GM19328 (cell line): ENCODE measurements at regions not wholly inside any gene's neighbourhood (a gene's known extent, or its start where the extent isn't known, plus 50 kb on each side); places are given as distances from the start of the nearest gene placed in this dataset.
"Not testable (repeated sequence)": the region's sequence is repeated elsewhere in the genome, so short reads cannot be mapped to it uniquely, and the experiment has no call there.

Source experiments
- ATAC-seq: cut with Tn5 transposase; IDR thresholded peaks from one replicate; pipeline ENCODE4 v1.9.1; 2021; ENCODE audit warnings: mild to moderate bottlenecking, moderate library complexity; ENCODE audit not compliant: unreplicated experiment

DNA sequence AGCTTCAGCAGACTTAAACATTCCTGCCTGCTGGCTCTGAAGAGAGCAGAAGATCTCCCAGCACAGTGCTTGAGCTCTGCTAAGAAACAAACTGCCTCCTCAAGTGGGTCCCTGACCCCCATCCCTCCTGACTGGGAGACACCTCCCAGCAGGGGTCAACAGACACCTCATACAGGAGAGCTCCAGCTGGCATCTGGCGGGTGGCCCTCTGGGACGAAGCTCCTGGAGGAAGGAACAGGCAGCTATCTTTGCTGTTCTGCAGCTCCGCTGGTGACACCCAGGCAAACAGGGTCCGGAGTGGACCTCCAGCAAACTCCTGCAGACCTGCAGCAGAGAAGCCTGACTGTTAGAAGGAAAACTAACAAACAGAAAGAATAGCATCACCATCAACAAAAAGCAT lies 139.3 kb downstream of the ATXN7L3B start:
- not testable (repeated sequence) for ATAC-seq

- no peak for ATAC-seq
Observed at GRCh38 chr12:74685385-74685784, 147.8 kb downstream of the ATXN7L3B start.

GRCh38 chr12:74689071-74689655 lies 151.5 kb downstream of the ATXN7L3B start:
- no peak for ATAC-seq

DNA sequence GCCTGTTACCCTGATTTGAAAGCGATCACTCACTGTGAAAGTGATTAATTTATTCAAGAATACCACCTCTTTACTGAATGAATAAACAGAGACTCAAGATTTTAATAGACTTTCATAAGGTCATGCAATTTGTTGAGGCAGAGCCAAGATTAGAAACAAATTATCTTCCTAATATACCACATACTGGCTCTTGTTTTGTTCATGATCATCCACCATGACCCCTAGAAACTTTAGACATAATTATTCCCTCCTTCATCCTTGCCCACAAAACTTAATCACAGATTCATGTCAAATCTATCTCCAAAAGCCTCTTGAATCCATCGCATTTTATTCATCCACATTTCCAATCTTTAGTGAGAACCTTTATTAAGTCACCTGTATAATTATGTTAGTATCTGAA lies 152.3 kb downstream of the ATXN7L3B start:
- no peak for ATAC-seq

DNA sequence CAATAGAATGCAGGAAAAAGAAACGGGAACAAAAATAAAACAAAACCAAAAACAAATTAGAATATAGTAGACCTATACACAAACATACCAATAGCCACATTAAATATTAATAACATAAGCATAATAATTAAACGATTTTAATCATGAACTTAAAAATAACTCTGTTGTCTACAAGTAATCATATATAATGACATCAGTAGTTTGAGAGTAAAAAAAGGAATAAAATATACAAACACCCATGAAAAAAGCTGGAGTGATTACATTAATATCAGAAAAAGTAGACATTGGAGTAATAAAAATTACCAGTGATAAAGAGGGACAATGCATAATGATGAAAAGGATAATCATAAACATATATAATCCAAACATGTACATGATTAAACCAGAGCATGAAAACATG lies 181.8 kb downstream of the ATXN7L3B start:
- no peak for ATAC-seq

GRCh38 chr12:74722709-74723108 lies 185.1 kb downstream of the ATXN7L3B start:
- ATAC-seq: no peak

DNA sequence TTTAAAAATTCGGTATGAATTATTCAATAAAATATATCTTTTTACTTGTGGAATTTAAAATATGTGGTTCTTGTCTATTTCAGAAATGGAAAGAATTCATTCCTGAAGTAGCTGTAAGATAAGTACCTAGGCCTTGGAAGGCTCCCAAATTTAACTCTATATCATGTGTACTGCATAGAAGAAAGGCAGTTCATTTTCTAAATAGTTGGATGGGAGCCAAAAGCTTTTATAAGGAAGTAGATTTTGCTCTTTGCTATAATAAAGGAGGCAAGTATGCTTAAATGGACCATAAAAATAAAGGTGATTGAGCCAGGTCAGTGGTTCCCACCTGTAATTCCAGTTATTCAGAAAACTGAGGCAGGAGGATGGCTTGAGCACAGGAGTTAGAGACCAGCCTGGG lies 187.5 kb downstream of the ATXN7L3B start:
- no peak for ATAC-seq

GRCh38 chr12:74728006-74728405 lies 190.4 kb downstream of the ATXN7L3B start:
- no peak for ATAC-seq

GRCh38 chr12:74732164-74732784 lies 194.6 kb downstream of the ATXN7L3B start:
- no peak for ATAC-seq

GRCh38 chr12:74732826-74733225 lies 195.2 kb downstream of the ATXN7L3B start:
- ATAC-seq: no peak

- no peak for ATAC-seq
Observed at GRCh38 chr12:74741112-74741511, 203.5 kb downstream of the ATXN7L3B start.

- no peak for ATAC-seq
Observed at GRCh38 chr12:74747305-74747704, 209.7 kb downstream of the ATXN7L3B start.

GRCh38 chr12:74751441-74751840 lies 213.8 kb downstream of the ATXN7L3B start:
- ATAC-seq: no peak

- no peak for ATAC-seq
Observed at GRCh38 chr12:74752215-74752614, 214.6 kb downstream of the ATXN7L3B start.

DNA sequence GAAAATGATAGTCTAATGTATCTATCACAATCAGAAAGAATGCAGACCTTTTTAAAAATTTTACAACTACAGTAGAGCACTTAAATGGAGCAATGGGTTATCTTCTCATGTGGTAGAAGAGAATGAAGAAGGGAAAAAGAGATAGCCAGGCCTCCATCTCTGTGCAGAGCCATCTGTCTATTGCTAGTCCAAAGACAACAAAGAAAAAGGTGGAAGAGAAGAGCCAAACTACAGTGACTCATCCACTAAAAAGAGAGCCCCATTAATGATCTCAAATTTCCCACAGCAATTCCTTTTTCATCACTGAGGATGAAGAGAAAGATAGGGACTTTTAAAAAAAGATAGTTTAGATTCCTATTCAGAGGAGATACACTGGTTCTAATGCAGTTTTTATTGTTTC lies 232.9 kb downstream of the ATXN7L3B start:
- no peak for ATAC-seq

DNA sequence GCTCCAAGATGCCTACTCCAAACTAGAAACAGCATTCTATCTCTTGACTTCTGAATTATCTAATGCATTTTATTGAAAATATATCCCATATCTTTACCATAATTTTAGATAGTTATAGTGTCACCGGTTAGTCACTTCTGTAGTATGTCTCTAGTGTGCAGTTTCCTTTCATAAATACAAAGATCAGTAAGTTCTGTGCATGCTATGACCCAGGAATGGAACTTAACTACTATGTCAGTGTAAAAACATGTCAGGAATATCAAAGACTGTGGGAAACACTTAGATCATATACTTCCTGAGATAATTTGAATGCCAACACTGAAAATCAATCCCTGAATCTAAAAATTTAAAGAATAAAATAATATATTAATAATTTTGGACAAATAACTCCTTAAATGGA lies 237.6 kb downstream of the ATXN7L3B start:
- no peak for ATAC-seq

GRCh38 chr12:74776378-74776777 lies 238.7 kb downstream of the ATXN7L3B start:
- no peak for ATAC-seq

- ATAC-seq: no peak
Observed at GRCh38 chr12:74780182-74780849, 242.7 kb downstream of the ATXN7L3B start.

GRCh38 chr12:74780850-74781241 lies 243.2 kb downstream of the ATXN7L3B start:
- not testable (repeated sequence) for ATAC-seq

GRCh38 chr12:74781991-74782485 lies 244.4 kb downstream of the ATXN7L3B start:
- ATAC-seq: no peak

- no peak for ATAC-seq
Observed at GRCh38 chr12:74790931-74791330, 253.3 kb downstream of the ATXN7L3B start.

- no peak for ATAC-seq
Observed at GRCh38 chr12:74791365-74791764, 253.7 kb downstream of the ATXN7L3B start.
